Tibial nerve (tissue), 4 donors: ENCODE measurements at regions not wholly inside any gene's neighbourhood (a gene's known extent, or its start where the extent isn't known, plus 50 kb on each side); places are given as distances from the start of the nearest gene placed in this dataset.

Experiments
- CTCF ChIP-seq, 5 experiments: fragments of 200-600 bp in 3 of 5; fragments of 450-650 bp in 2 of 5; sonication (generic) in 3 of 5; IDR thresholded peaks; one replicate each; pipeline ENCODE4 v1.5.1; 2016 to 2019; ENCODE audit warnings: antibody characterized with exemption in 5 of 5, mild to moderate bottlenecking in 3 of 5, moderate library complexity in 2 of 5
- EP300 ChIP-seq, 2 donors: sonication (generic); formaldehyde crosslinking; IDR thresholded peaks; one replicate each; pipeline ENCODE4 v1.6.1; 2017; ENCODE audit warnings: antibody characterized with exemption in 2 of 2, mild to moderate bottlenecking in 1 of 2
- POLR2A ChIP-seq, 2 donors: fragments of 450-650 bp; IDR thresholded peaks; one replicate each; pipeline ENCODE4 v1.6.1; 2017; ENCODE audit warnings: antibody characterized with exemption in 2 of 2, mild to moderate bottlenecking in 2 of 2, moderate library complexity in 2 of 2

DNA sequence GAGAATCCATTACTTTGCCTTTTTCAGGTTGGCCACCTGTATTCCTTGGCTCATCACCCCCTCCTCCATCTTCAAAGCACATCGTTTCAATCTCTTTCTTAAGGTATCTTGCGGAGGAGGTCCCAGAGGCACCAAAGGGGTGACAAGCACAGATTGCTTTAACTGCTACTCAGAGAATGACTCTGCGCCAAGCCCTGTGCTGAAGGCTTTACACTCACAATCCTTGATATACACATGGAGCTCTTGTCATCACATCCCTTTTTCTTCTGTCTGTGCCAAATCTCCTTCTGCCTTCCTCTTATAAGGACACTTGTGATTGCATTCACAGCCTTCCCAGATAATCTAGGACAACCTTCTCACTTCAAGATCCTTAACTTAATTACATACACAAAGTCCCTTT is 134.7 kb upstream of the MAMLD1 start:
- TF ChIP-seq CTCF (IDR thresholded peaks at IDR 0.05): no peak
- no peak for TF ChIP-seq EP300 (IDR thresholded peaks at IDR 0.05)
- no peak for TF ChIP-seq POLR2A (IDR thresholded peaks at IDR 0.05)
